ENCODE measurements at regions not wholly inside any gene's neighbourhood (a gene's known extent, or its start where the extent isn't known, plus 50 kb on each side); places are given as distances from the start of the nearest gene placed in this dataset.

GRCh38 chr10:20953120-20953519, 56.0 kb upstream of the NEBL start:
- no peak overlapping the region for H3K4me3 ChIP-seq (ENCODE audit: low read depth, low read length)
- no peak for TF ChIP-seq CTCF (IDR thresholded peaks at IDR 0.05; ENCODE audit: borderline replicate concordance, insufficient read depth, low read depth, low read length)

- no peak overlapping the region for H3K4me3 ChIP-seq (ENCODE audit: low read depth, low read length)
- no peak for TF ChIP-seq CTCF (IDR thresholded peaks at IDR 0.05; ENCODE audit: borderline replicate concordance, insufficient read depth, low read depth, low read length)
Observed at GRCh38 chr10:20949967-20950366, 52.9 kb upstream of the NEBL start.

GRCh38 chr10:20948686-20949327, 51.7 kb upstream of the NEBL start:
- no peak for TF ChIP-seq CTCF (IDR thresholded peaks at IDR 0.05; ENCODE audit: borderline replicate concordance, insufficient read depth, low read depth, low read length)
- H3K4me3 ChIP-seq (ENCODE audit: low read depth, low read length): no peak overlapping the region

Measured in GM12875 (cell line).